ENCODE measurements at regions not wholly inside any gene's neighbourhood (a gene's known extent, or its start where the extent isn't known, plus 50 kb on each side); places are given as distances from the start of the nearest gene placed in this dataset.
"Not testable (repeated sequence)": the region's sequence is repeated elsewhere in the genome, so short reads cannot be mapped to it uniquely, and the experiment has no call there.

DNA sequence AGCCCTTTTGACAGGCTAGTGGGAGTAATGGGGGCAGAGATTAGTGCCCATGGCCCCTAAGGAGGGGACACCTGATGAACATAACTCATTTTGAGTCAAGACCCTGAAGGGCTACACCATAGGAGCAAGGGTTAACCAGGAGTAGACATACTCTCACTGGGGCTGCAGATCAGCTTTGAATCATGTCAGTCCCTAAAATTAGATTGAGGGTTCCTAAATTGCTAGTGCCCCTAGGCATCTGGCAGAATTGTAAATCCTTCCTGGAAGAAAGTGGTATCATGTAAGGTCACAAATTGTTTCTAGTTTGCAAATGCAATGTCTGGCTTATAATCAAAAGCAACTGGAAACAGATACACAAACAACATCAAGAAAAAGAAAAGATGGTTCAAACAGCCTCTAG, 52.1 kb upstream of the LRRC37A2 start:
- TF ChIP-seq, protein P1, sequence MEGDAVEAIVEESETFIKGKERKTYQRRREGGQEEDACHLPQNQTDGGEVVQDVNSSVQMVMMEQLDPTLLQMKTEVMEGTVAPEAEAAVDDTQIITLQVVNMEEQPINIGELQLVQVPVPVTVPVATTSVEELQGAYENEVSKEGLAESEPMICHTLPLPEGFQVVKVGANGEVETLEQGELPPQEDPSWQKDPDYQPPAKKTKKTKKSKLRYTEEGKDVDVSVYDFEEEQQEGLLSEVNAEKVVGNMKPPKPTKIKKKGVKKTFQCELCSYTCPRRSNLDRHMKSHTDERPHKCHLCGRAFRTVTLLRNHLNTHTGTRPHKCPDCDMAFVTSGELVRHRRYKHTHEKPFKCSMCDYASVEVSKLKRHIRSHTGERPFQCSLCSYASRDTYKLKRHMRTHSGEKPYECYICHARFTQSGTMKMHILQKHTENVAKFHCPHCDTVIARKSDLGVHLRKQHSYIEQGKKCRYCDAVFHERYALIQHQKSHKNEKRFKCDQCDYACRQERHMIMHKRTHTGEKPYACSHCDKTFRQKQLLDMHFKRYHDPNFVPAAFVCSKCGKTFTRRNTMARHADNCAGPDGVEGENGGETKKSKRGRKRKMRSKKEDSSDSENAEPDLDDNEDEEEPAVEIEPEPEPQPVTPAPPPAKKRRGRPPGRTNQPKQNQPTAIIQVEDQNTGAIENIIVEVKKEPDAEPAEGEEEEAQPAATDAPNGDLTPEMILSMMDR (IDR thresholded peaks at IDR 0.05 in 2 of 3, conservative IDR thresholded peaks at IDR 0.05 in 1 of 3; ENCODE audit: control insufficient read depth in 2 of 3, extremely low read depth in 1 of 3, insufficient read depth in 1 of 3, low read depth in 3 of 3, low read length in 3 of 3) = not testable (repeated sequence)
- not testable (repeated sequence) for TF ChIP-seq CEBPB (IDR thresholded peaks at IDR 0.05; ENCODE audit: borderline replicate concordance in 1 of 2, low read depth in 2 of 2, low read length in 2 of 2); SMC3 (IDR thresholded peaks at IDR 0.05; ENCODE audit: borderline replicate concordance, low read length); EGR1 (IDR thresholded peaks at IDR 0.05; ENCODE audit: borderline replicate concordance in 1 of 2, low read depth in 2 of 2, low read length in 2 of 2); NFYB (IDR thresholded peaks at IDR 0.05; ENCODE audit: insufficient read depth, low read depth, low read length); BHLHE40 (IDR thresholded peaks at IDR 0.05; ENCODE audit: borderline replicate concordance in 1 of 2, low read depth in 2 of 2, low read length in 1 of 2)
- TF ChIP-seq, protein P2, sequence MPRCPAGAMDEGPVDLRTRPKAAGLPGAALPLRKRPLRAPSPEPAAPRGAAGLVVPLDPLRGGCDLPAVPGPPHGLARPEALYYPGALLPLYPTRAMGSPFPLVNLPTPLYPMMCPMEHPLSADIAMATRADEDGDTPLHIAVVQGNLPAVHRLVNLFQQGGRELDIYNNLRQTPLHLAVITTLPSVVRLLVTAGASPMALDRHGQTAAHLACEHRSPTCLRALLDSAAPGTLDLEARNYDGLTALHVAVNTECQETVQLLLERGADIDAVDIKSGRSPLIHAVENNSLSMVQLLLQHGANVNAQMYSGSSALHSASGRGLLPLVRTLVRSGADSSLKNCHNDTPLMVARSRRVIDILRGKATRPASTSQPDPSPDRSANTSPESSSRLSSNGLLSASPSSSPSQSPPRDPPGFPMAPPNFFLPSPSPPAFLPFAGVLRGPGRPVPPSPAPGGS (IDR thresholded peaks at IDR 0.05; ENCODE audit: borderline replicate concordance, insufficient read depth, low read depth, low read length, poor library complexity, severe bottlenecking) = not testable (repeated sequence)
- TF ChIP-seq, protein P3, sequence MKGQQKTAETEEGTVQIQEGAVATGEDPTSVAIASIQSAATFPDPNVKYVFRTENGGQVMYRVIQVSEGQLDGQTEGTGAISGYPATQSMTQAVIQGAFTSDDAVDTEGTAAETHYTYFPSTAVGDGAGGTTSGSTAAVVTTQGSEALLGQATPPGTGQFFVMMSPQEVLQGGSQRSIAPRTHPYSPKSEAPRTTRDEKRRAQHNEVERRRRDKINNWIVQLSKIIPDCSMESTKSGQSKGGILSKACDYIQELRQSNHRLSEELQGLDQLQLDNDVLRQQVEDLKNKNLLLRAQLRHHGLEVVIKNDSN (IDR thresholded peaks at IDR 0.05; ENCODE audit: borderline replicate concordance, extremely low read length, insufficient read depth, low read depth, low read length) = not testable (repeated sequence)
